ENCODE measurements at regions not wholly inside any gene's neighbourhood (a gene's known extent, or its start where the extent isn't known, plus 50 kb on each side); places are given as distances from the start of the nearest gene placed in this dataset.

DNA sequence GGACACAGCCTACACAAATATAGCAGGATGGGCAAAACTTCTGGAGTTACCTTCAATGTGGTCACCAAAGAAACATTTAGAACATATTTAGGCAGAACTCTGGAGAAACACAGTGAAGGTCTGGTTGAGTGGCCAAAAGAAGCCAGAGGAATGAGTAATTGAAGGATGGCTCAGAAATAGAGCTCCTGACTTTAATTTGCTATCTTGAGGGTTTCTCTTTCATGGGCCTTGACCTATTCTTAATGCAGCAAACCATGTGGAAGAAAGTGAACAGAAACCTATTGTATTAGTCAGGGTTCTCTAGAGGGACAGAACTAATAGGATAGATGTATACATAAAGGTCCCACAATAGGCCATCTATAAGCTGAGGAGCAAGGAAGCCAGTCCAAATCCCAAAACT lies 650.5 kb downstream of the ACTL7B start:
- no peaks in the 10 kb centered on the region for H3K4me1 ChIP-seq (ENCODE audit: insufficient read depth, low read length)
- no peak overlapping the region for H3K4ac ChIP-seq (ENCODE audit: low read depth, low read length)
- H2AFZ ChIP-seq (ENCODE audit: low read length), result no peak overlapping the region
- no peak overlapping the region for H2AK5ac ChIP-seq (ENCODE audit: insufficient read length, low read length)
- H3K4me3 Mint-ChIP-seq, result no peak overlapping the region
- H3K9me3 Mint-ChIP-seq, result peaks cover 5 to 6% of the 10 kb centered on the region in 2 experiments; a peak in 4 of 5 replicates
- no peaks in the 10 kb centered on the region for H3K27me3 ChIP-seq (ENCODE audit: insufficient read depth, low read length)
- H3K4me1 Mint-ChIP-seq, result 0 out of 4 replicates have a peak, but pooled peaks cover 0 to 3% of the 10 kb centered on the region in 2 experiments
- no peaks in the 10 kb centered on the region; the same call in 1 of the 2 replicates for H3K27me3 Mint-ChIP-seq (ENCODE audit: low read depth)
- no peak overlapping the region for H2BK12ac ChIP-seq (ENCODE audit: insufficient read length, low read depth, low read length)
- no peak overlapping the region for H2BK15ac ChIP-seq (ENCODE audit: low read depth, low read length)
- H3K23ac ChIP-seq (ENCODE audit: insufficient read length, low read depth, low read length), result no peak overlapping the region
- no peak overlapping the region for H3K18ac ChIP-seq (ENCODE audit: insufficient read length, low read depth, low read length)
- H3K14ac ChIP-seq (ENCODE audit: insufficient read depth, low read length), result no peak overlapping the region
- H3K9ac ChIP-seq (ENCODE audit: extremely low read depth, insufficient read length, low read length), result no peak overlapping the region
- no peaks in the 10 kb centered on the region; a peak in 2 of 7 replicates for H3K36me3 Mint-ChIP-seq (ENCODE audit: insufficient read depth in 1 of 3, low read depth in 3 of 3)
- no peaks in the 10 kb centered on the region for H3K23me2 ChIP-seq (ENCODE audit: insufficient read length, low read depth, low read length, poor library complexity, severe bottlenecking)
- no peaks in the 10 kb centered on the region for H3K9me3 ChIP-seq (ENCODE audit: control insufficient read depth, low read depth, low read length)
- no peak overlapping the region for H3T11ph ChIP-seq (ENCODE audit: low read length)
- no peak overlapping the region for H3K56ac ChIP-seq (ENCODE audit: insufficient read length, low read depth, low read length)
- no peaks in the 10 kb centered on the region for H3K79me2 ChIP-seq (ENCODE audit: insufficient read depth, low read length)
- H3K27ac ChIP-seq (ENCODE audit: insufficient read length, low read depth, low read length), result no peak overlapping the region
- H4K91ac ChIP-seq (ENCODE audit: insufficient read length, low read depth, low read length), result no peak overlapping the region
- no peaks in the 10 kb centered on the region for H4K20me1 ChIP-seq (ENCODE audit: control insufficient read depth, insufficient read depth, insufficient read length)
- no peak overlapping the region for H3K4me2 ChIP-seq (ENCODE audit: insufficient read depth, insufficient read length, low read length)
- no peak overlapping the region for H2BK120ac ChIP-seq (ENCODE audit: low read depth, low read length, poor library complexity, severe bottlenecking)
- H4K5ac ChIP-seq (ENCODE audit: insufficient read length, low read depth, low read length), result no peak overlapping the region
- H4K8ac ChIP-seq (replicated peaks; ENCODE audit: insufficient read length, low read depth, low read length), result no peak overlapping the region
- no peak for DNase-seq
- H3K79me1 ChIP-seq (ENCODE audit: insufficient read depth, low read depth, low read length, poor library complexity, severe bottlenecking), result no peaks in the 10 kb centered on the region
- no peak overlapping the region for H2BK20ac ChIP-seq (ENCODE audit: low read depth, low read length, poor library complexity, severe bottlenecking)
- H2BK5ac ChIP-seq (ENCODE audit: insufficient read length, low read length), result no peak overlapping the region
- TF ChIP-seq, protein P1, sequence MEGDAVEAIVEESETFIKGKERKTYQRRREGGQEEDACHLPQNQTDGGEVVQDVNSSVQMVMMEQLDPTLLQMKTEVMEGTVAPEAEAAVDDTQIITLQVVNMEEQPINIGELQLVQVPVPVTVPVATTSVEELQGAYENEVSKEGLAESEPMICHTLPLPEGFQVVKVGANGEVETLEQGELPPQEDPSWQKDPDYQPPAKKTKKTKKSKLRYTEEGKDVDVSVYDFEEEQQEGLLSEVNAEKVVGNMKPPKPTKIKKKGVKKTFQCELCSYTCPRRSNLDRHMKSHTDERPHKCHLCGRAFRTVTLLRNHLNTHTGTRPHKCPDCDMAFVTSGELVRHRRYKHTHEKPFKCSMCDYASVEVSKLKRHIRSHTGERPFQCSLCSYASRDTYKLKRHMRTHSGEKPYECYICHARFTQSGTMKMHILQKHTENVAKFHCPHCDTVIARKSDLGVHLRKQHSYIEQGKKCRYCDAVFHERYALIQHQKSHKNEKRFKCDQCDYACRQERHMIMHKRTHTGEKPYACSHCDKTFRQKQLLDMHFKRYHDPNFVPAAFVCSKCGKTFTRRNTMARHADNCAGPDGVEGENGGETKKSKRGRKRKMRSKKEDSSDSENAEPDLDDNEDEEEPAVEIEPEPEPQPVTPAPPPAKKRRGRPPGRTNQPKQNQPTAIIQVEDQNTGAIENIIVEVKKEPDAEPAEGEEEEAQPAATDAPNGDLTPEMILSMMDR (conservative IDR thresholded peaks at IDR 0.05), result no peak
- H3K27ac Mint-ChIP-seq, result no peak overlapping the region
